ENCODE measurements at regions not wholly inside any gene's neighbourhood (a gene's known extent, or its start where the extent isn't known, plus 50 kb on each side); places are given as distances from the start of the nearest gene placed in this dataset.

GRCh38 chr20:7031222-7031621 is 263.7 kb downstream of the BMP2 start:
- H3K4me3 ChIP-seq (ENCODE audit: low read depth in 2 of 2, low read length in 1 of 2) = no peak overlapping the region; a peak in 1 of 4 replicates
- DNase-seq = peak; percentile 1
- no peaks in the 10 kb centered on the region for H3F3A ChIP-seq (replicated peaks; ENCODE audit: insufficient read depth)
- CTCF ChIA-PET = no interaction called here
- TF ChIP-seq EZH2phosphoT487 (IDR thresholded peaks at IDR 0.05; ENCODE audit: borderline replicate concordance, low read depth) = no peak
- TF ChIP-seq USF2 (IDR thresholded peaks at IDR 0.05; ENCODE audit: borderline replicate concordance, low read depth, low read length) = no peak
- TF ChIP-seq CTCF (IDR thresholded peaks at IDR 0.05) = peak; percentile 20; the same call in 1 of the 2 replicates
- WGBS (ENCODE audit: low lambda C conversion rate) = 0% methylated on average over 1 of the region's 1 CpG
- H3K27ac ChIP-seq (ENCODE audit: low read depth in 2 of 2, low read length in 1 of 2) = no peak overlapping the region
- no peaks in the 10 kb centered on the region for H3K4me1 ChIP-seq (ENCODE audit: control insufficient read depth in 1 of 2, insufficient read depth in 2 of 2, low read depth in 1 of 2, low read length in 1 of 2)
- no peak overlapping the region for H3K4me2 ChIP-seq
- no peak overlapping the region for H3K9ac ChIP-seq
- H2AFZ ChIP-seq (ENCODE audit: low read depth) = no peak overlapping the region
- no peaks in the 10 kb centered on the region for H3K27me3 ChIP-seq (ENCODE audit: insufficient read depth)
- H3K9me2 ChIP-seq = no peaks in the 10 kb centered on the region
- H3K36me3 ChIP-seq (replicated peaks in 1 of 2; ENCODE audit: control insufficient read depth in 1 of 2, insufficient read depth in 2 of 2, low read length in 1 of 2) = no peaks in the 10 kb centered on the region
- H4K20me1 ChIP-seq (ENCODE audit: insufficient read depth) = no peaks in the 10 kb centered on the region
- POLR2A ChIA-PET = no interaction called here
- H3K79me2 ChIP-seq (ENCODE audit: insufficient read depth) = no peaks in the 10 kb centered on the region
- no peaks in the 10 kb centered on the region for H3K9me3 ChIP-seq

- Histone ChIP-seq H3K36me3 (replicated peaks in 1 of 2; ENCODE audit: control insufficient read depth in 1 of 2, insufficient read depth in 2 of 2, low read length in 1 of 2) (no peaks in the 10 kb centered on the region), H3K4me1 (ENCODE audit: control insufficient read depth in 1 of 2, insufficient read depth in 2 of 2, low read depth in 1 of 2, low read length in 1 of 2) (no peaks in the 10 kb centered on the region), H3K9me2 (no peaks in the 10 kb centered on the region), H3F3A (replicated peaks; ENCODE audit: insufficient read depth) (no peaks in the 10 kb centered on the region), H3K4me3 (ENCODE audit: low read depth in 2 of 2, low read length in 1 of 2) (no peak overlapping the region), H3K79me2 (ENCODE audit: insufficient read depth) (no peaks in the 10 kb centered on the region), H3K9ac (no peak overlapping the region), H4K20me1 (ENCODE audit: insufficient read depth) (no peaks in the 10 kb centered on the region), H3K4me2 (no peak overlapping the region), H2AFZ (ENCODE audit: low read depth) (no peak overlapping the region), H3K9me3 (no peaks in the 10 kb centered on the region), H3K27me3 (ENCODE audit: insufficient read depth) (no peaks in the 10 kb centered on the region), H3K27ac (ENCODE audit: low read depth in 2 of 2, low read length in 1 of 2) (no peak overlapping the region)
- no peak for DNase-seq
- ChIA-PET POLR2A (no interaction called here), CTCF (no interaction called here)
- no peak for TF ChIP-seq FOSL2 (IDR thresholded peaks at IDR 0.05; ENCODE audit: borderline replicate concordance, low read depth)
- no peak for TF ChIP-seq FOXM1 (IDR thresholded peaks at IDR 0.05; ENCODE audit: low read depth)
- TF ChIP-seq JUND (IDR thresholded peaks at IDR 0.05) = no peak
- TF ChIP-seq MEF2A (IDR thresholded peaks at IDR 0.05; ENCODE audit: borderline replicate concordance, low read depth) = no peak
- TF ChIP-seq RCOR1 (IDR thresholded peaks at IDR 0.05; ENCODE audit: low read length) = no peak
- TF ChIP-seq GATA2 (CRISPR knock-in tag; IDR thresholded peaks at IDR 0.05) = no peak
- TF ChIP-seq REST (IDR thresholded peaks at IDR 0.05; ENCODE audit: low read depth, low read length) = no peak
- TF ChIP-seq TAF1 (IDR thresholded peaks at IDR 0.05; ENCODE audit: borderline replicate concordance, low read depth, low read length) = no peak
- no peak for TF ChIP-seq EZH2phosphoT487 (IDR thresholded peaks at IDR 0.05; ENCODE audit: borderline replicate concordance, low read depth)
- TF ChIP-seq ZBTB33 (IDR thresholded peaks at IDR 0.05; ENCODE audit: borderline replicate concordance, low read depth) = no peak
- TF ChIP-seq NFIC (IDR thresholded peaks at IDR 0.05; ENCODE audit: borderline replicate concordance) = no peak
- TF ChIP-seq SMC3 (IDR thresholded peaks at IDR 0.05; ENCODE audit: low read depth, low read length) = no peak
- TF ChIP-seq MAX (IDR thresholded peaks at IDR 0.05; ENCODE audit: low read depth) = no peak
- WGBS (ENCODE audit: low lambda C conversion rate) = 29% methylated on average over 2 of the region's 2 CpGs
Measured at GRCh38 chr20:7038029-7038428, 270.5 kb downstream of the BMP2 start.
